K562 (cell line): ENCODE measurements at regions not wholly inside any gene's neighbourhood (a gene's known extent, or its start where the extent isn't known, plus 50 kb on each side); places are given as distances from the start of the nearest gene placed in this dataset.

Experiments used
- ATAC-seq: fragments of 200-7000 bp; cut with Tn5 transposase; 3 replicates; pipeline ENCODE4 v1.9.1; 2020; ENCODE audit warnings: moderate library complexity
- BruUV-seq: library from RNA; stranded (reverse); fragments of 400-500 nt; replicated peaks from 2 replicates; lab custom pipeline; 2021; lab: Mats Ljungman, UMichigan
- CTCF ChIA-PET: fragments of 300-600 bp; formaldehyde crosslinking; extraction: SDS; loops from one replicate; lab custom pipeline; 2021; ENCODE audit warnings: low intra/inter-chr PET ratio; lab: Yijun Ruan, JAX
- POLR2A ChIA-PET: fragments of 300-600, 350-650 bp; sonication (Branson Sonifier 250); formaldehyde crosslinking; extraction: SDS; loops from one replicate; lab custom pipeline; 2021; ENCODE audit warnings: antibody characterized with exemption, inconsistent platforms; lab: Yijun Ruan, JAX
- DNase-seq, 4 experiments: peaks; one replicate each; pipeline versions ENCODE4 v3.0.0 to v3.0.0-alpha.2; 2011 to 2018; ENCODE audit warnings: low spot score in 3 of 4, mixed read lengths in 3 of 4; ENCODE audit errors: extremely low read depth in 1 of 4
- FAIRE-seq: peaks from 2 replicates; lab custom pipeline; 2011; peaks lifted over from hg19 to GRCh38; lab: Jason Lieb, UNC
- H2AFZ ChIP-seq: 2 replicates; pipeline ENCODE4 v1.6.0; 2011; ENCODE audit warnings: low read depth, low read length, control low read depth, inconsistent platforms
- H3K27ac ChIP-seq: fragments of 200-600 bp; 3 replicates; pipeline ENCODE4 v1.8.0; 2011; ENCODE audit warnings: low read depth, mild to moderate bottlenecking, control low read depth, inconsistent platforms, low read length, moderate library complexity, mixed read lengths; ENCODE audit errors: extremely low read depth
- H3K27me3 ChIP-seq, 2 experiments: fragments of 300-600 bp in 1 of 2; 2 replicates in 1 of 2; 3 replicates in 1 of 2; pipeline versions ENCODE4 v1.6.0 to v1.8.0; 2011; ENCODE audit warnings: inconsistent platforms in 2 of 2, low read length in 2 of 2, mild to moderate bottlenecking in 1 of 2, mixed read lengths in 1 of 2, moderate library complexity in 1 of 2; ENCODE audit not compliant: control insufficient read depth in 2 of 2, insufficient read depth in 2 of 2
- H3K36me3 ChIP-seq: fragments of 300-600 bp; 3 replicates; pipeline ENCODE4 v1.8.0; 2011; ENCODE audit warnings: mild to moderate bottlenecking, low read length, inconsistent platforms; ENCODE audit not compliant: control insufficient read depth, insufficient read depth
- H3K4me1 ChIP-seq, 2 experiments: fragments of 200-600 bp in 1 of 2; replicated peaks in 1 of 2; 2 replicates in 1 of 2; 3 replicates in 1 of 2; pipeline versions ENCODE4 v1.5.1 to v1.8.0; 2011; ENCODE audit warnings: inconsistent platforms in 2 of 2, low read length in 2 of 2, mild to moderate bottlenecking in 1 of 2, mixed read lengths in 1 of 2, moderate library complexity in 1 of 2; ENCODE audit not compliant: control insufficient read depth in 2 of 2, insufficient read depth in 2 of 2
- H3K4me2 ChIP-seq: 2 replicates; pipeline ENCODE4 v1.6.1; 2011; ENCODE audit warnings: low read length, control low read depth, inconsistent platforms, mixed read lengths; ENCODE audit not compliant: insufficient read depth
- H3K4me3 ChIP-seq: fragments of 200-600 bp; sonication (generic), shearing (Covaris generic); 2 replicates; pipeline ENCODE4 v1.5.1; 2016; ENCODE audit warnings: control low read depth, inconsistent platforms
- H3K79me2 ChIP-seq: fragments of 200-600 bp; 3 replicates; pipeline ENCODE4 v1.8.0; 2011; ENCODE audit warnings: low read length, inconsistent platforms; ENCODE audit not compliant: control insufficient read depth, insufficient read depth
- H3K9ac ChIP-seq, 2 experiments: 2 replicates each; pipeline versions ENCODE4 v1.6.0 to v1.6.1; 2011; ENCODE audit warnings: low read depth in 2 of 2, low read length in 2 of 2, control low read depth in 1 of 2, inconsistent platforms in 1 of 2, mild to moderate bottlenecking in 1 of 2, mixed read lengths in 1 of 2; ENCODE audit not compliant: insufficient read depth in 1 of 2
- H3K9me1 ChIP-seq: one replicate; pipeline ENCODE4 v1.6.0; 2011; ENCODE audit warnings: inconsistent platforms, mild to moderate bottlenecking, low read length, moderate library complexity; ENCODE audit not compliant: control insufficient read depth, insufficient read depth
- H3K9me3 ChIP-seq: replicated peaks from 2 replicates; pipeline ENCODE4 v1.5.1; 2011; ENCODE audit warnings: low read depth, low read length, inconsistent platforms; ENCODE audit not compliant: control insufficient read depth, insufficient read depth
- H4K20me1 ChIP-seq: replicated peaks from 2 replicates; pipeline ENCODE4 v1.6.1; 2011; ENCODE audit warnings: low read length, inconsistent platforms, mixed read lengths; ENCODE audit not compliant: control insufficient read depth, insufficient read depth
- HNRNPK ChIP-seq: fragments of 200-400 bp; formaldehyde crosslinking; IDR thresholded peaks from one replicate; pipeline ENCODE4 v1.6.1; 2018; ENCODE audit warnings: mild to moderate bottlenecking, low read depth, low read length; ENCODE audit not compliant: poor library complexity, severe bottlenecking
- in situ Hi-C: fragments of 300-500 bp; cut with MboI; formaldehyde crosslinking; loops from 4 replicates; pipeline ENCODE4 v1.15.0; 2018; ENCODE audit warnings: inconsistent platforms, mixed read lengths
- intact Hi-C: fragments of 100-400 bp; cut with micrococcal nuclease; formaldehyde crosslinking; loops from 2 replicates; pipeline ENCODE4 v1.14.2; 2022
- TF ChIP-seq, protein P1 (sequence below): IDR thresholded peaks from 2 replicates; pipeline ENCODE4 v1.6.1; 2016; ENCODE audit warnings: missing genetic modification characterization, missing compliant biosample characterization
- TF ChIP-seq, protein P2 (sequence below): fragments of 450-650 bp; IDR thresholded peaks from 2 replicates; pipeline ENCODE4 v1.6.1; 2014; ENCODE audit warnings: low read depth, mild to moderate bottlenecking, moderate library complexity, borderline replicate concordance
- TF ChIP-seq, protein P3 (sequence below): sonication (generic); formaldehyde crosslinking; IDR thresholded peaks from 2 replicates; pipeline ENCODE4 v1.8.0; 2022; ENCODE audit warnings: mild to moderate bottlenecking, missing genetic modification reagents, borderline replicate concordance

DNA sequence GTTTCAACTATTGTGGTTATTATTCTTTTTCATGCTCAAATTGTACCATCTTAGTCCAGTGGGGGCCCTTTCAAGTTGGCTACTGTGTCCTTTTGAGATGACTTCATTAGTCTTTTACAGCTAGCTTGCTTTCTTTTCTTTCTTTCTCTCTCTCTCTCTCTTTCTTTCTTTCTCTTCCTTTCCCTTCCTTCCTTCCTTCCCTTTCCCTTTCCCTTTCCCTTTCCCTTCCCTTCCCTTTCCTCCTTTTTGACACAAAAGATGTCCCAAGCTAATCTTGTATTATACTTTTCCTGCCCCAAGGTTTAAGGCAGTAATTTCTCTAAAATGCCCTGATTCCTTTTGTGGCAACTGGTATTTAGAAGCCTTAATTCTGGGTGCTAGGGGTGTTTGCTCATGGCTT, 213.0 kb upstream of the TBC1D5 start:
- in situ Hi-C loops = no loop called here
- Histone ChIP-seq H3K27me3 (no peaks in the 10 kb centered on the region), H3K4me3 (no peak overlapping the region), H3K9ac (no peak overlapping the region), H3K9me1 (no peaks in the 10 kb centered on the region), H3K4me2 (no peak overlapping the region), H3K4me1 (no peaks in the 10 kb centered on the region), H2AFZ (no peak overlapping the region), H3K79me2 (no peaks in the 10 kb centered on the region), H3K27ac (no peak overlapping the region), H4K20me1 (no peaks in the 10 kb centered on the region), H3K9me3 (no peaks in the 10 kb centered on the region), H3K36me3 (no peaks in the 10 kb centered on the region)
- FAIRE-seq = no peak
- intact Hi-C loops = no loop called here
- ATAC-seq = no peak
- no peak for DNase-seq
- BruUV-seq = no TSS peak
- CTCF ChIA-PET = no interaction called here
- POLR2A ChIA-PET = no interaction called here
- TF ChIP-seq, protein P1, sequence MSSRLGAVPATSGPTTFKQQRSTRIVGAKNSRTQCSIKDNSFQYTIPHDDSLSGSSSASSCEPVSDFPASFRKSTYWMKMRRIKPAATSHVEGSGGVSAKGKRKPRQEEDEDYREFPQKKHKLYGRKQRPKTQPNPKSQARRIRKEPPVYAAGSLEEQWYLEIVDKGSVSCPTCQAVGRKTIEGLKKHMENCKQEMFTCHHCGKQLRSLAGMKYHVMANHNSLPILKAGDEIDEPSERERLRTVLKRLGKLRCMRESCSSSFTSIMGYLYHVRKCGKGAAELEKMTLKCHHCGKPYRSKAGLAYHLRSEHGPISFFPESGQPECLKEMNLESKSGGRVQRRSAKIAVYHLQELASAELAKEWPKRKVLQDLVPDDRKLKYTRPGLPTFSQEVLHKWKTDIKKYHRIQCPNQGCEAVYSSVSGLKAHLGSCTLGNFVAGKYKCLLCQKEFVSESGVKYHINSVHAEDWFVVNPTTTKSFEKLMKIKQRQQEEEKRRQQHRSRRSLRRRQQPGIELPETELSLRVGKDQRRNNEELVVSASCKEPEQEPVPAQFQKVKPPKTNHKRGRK (tag) = peak; percentile 35; the same call in 1 of the 2 replicates
- TF ChIP-seq, protein P2, sequence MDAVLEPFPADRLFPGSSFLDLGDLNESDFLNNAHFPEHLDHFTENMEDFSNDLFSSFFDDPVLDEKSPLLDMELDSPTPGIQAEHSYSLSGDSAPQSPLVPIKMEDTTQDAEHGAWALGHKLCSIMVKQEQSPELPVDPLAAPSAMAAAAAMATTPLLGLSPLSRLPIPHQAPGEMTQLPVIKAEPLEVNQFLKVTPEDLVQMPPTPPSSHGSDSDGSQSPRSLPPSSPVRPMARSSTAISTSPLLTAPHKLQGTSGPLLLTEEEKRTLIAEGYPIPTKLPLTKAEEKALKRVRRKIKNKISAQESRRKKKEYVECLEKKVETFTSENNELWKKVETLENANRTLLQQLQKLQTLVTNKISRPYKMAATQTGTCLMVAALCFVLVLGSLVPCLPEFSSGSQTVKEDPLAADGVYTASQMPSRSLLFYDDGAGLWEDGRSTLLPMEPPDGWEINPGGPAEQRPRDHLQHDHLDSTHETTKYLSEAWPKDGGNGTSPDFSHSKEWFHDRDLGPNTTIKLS = no peak
- TF ChIP-seq, protein P3, sequence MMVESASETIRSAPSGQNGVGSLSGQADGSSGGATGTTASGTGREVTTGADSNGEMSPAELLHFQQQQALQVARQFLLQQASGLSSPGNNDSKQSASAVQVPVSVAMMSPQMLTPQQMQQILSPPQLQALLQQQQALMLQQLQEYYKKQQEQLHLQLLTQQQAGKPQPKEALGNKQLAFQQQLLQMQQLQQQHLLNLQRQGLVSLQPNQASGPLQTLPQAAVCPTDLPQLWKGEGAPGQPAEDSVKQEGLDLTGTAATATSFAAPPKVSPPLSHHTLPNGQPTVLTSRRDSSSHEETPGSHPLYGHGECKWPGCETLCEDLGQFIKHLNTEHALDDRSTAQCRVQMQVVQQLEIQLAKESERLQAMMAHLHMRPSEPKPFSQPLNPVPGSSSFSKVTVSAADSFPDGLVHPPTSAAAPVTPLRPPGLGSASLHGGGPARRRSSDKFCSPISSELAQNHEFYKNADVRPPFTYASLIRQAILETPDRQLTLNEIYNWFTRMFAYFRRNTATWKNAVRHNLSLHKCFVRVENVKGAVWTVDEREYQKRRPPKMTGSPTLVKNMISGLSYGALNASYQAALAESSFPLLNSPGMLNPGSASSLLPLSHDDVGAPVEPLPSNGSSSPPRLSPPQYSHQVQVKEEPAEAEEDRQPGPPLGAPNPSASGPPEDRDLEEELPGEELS (CRISPR knock-in tag) = no peak
- no peak for TF ChIP-seq HNRNPK
